ENCODE measurements at regions not wholly inside any gene's neighbourhood (a gene's known extent, or its start where the extent isn't known, plus 50 kb on each side); places are given as distances from the start of the nearest gene placed in this dataset.
A peak's percentile ranks its signal among the peaks of the same experiment; 100 is the strongest.
"Not testable (repeated sequence)": the region's sequence is repeated elsewhere in the genome, so short reads cannot be mapped to it uniquely, and the experiment has no call there.

GRCh38 chr16:29227751-29228663 is 178.5 kb downstream of the NPIPB11 start:
- not testable (repeated sequence) for H3K27ac ChIP-seq, H3K27me3 ChIP-seq, H3K9me3 ChIP-seq, H3K4me3 ChIP-seq, H3K36me3 ChIP-seq
- 73% methylated on average over 5 of the region's 20 CpGs; no CpG with 5 or more reads in 1 of the 2 donors for WGBS, 2 donors (ENCODE audit: low coverage in 1 of 2)
- H3K4me1 ChIP-seq = peaks cover 0 to 20% (median 0%) of the 10 kb centered on the region in 3 donors
- TF ChIP-seq CTCF (IDR thresholded peaks at IDR 0.05) = peak in 2 of 4 experiments; percentile 64 to 66
- peak; percentile 84 for ATAC-seq

- H3K36me3 ChIP-seq = no peaks in the 10 kb centered on the region
- no peaks in the 10 kb centered on the region for H3K9me3 ChIP-seq
- peaks cover 0 to 23% (median 0%) of the 10 kb centered on the region in 3 donors for H3K4me1 ChIP-seq
- H3K27me3 ChIP-seq = no peaks in the 10 kb centered on the region
- no peak for TF ChIP-seq EP300 (IDR thresholded peaks at IDR 0.05)
- no peak for TF ChIP-seq CTCF (IDR thresholded peaks at IDR 0.05)
- no peak for TF ChIP-seq POLR2AphosphoS5 (IDR thresholded peaks at IDR 0.05)
- TF ChIP-seq POLR2A (IDR thresholded peaks at IDR 0.05) = no peak
- H3K4me3 ChIP-seq = no peak overlapping the region
- H3K27ac ChIP-seq = no peak overlapping the region
- no peak for ATAC-seq
- 0 to 50% methylated on average over 1 to 2 of the region's 13 CpGs for WGBS, 2 donors (ENCODE audit: low coverage in 1 of 2)
These were observed 179.7 kb downstream of the NPIPB11 start for GRCh38 chr16:29226782-29227181.

GRCh38 chr16:29224675-29225074 is 181.8 kb downstream of the NPIPB11 start:
- not testable (repeated sequence) for ATAC-seq, H3K9me3 ChIP-seq, H3K27me3 ChIP-seq, H3K4me3 ChIP-seq, H3K36me3 ChIP-seq, H3K27ac ChIP-seq
- H3K4me1 ChIP-seq = peaks cover 0 to 26% (median 0%) of the 10 kb centered on the region in 3 donors
- WGBS, 2 donors (ENCODE audit: low coverage in 1 of 2) = 73 to 83% methylated on average over 2 of the region's 4 CpGs

DNA sequence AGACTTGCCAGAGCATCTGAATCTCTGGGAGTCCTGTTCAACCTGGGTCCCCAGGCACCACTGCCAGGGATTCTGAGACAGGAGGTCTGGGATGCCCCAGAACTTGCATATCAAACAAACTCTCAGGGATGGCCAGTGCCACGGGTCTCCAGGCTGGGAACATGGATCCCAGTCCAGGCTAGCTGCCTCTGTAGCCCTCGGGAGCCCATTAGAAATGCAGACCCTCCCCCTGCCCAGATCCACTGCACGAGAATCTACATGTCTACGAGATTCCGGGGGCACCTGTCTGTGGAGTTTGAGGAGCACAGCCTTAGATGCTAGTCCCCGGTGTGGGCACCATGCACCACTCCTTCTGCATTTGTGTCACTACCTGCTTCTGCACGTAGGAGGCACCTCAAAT is 183.9 kb downstream of the NPIPB11 start:
- H3K9me3 ChIP-seq, H3K27ac ChIP-seq: not testable (repeated sequence)

DNA sequence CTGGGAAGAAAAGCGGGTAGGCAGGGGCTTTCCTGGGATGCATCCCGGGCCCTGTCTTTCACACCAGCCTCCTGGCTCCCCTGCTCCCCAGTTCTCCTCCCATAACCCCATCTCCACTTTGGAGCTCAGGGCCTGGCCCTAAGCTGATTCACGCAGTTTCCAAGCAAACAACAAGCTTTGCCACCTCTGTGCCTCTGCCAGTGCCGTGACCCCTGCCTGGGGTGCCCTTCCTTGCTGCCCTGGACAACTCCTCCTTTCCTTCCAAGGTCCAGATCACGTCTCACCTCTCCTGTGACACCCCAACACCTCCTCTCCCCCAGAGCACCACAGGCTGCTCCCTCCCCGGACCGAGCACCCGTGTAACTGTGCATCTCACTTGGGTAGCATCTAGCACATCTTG is 184.5 kb downstream of the NPIPB11 start:
- H3K36me3 ChIP-seq, H3K4me3 ChIP-seq, H3K9me3 ChIP-seq, ATAC-seq, H3K27me3 ChIP-seq, H3K27ac ChIP-seq: not testable (repeated sequence)
- 93 to 100% methylated on average over 2 to 6 of the region's 8 CpGs for WGBS, 2 donors (ENCODE audit: low coverage in 1 of 2)
- peaks cover 0 to 21% (median 0%) of the 10 kb centered on the region in 3 donors for H3K4me1 ChIP-seq

More for the DNA sequence above, 183.9 kb downstream of the NPIPB11 start:
- not testable (repeated sequence) for H3K4me3 ChIP-seq, H3K27me3 ChIP-seq, ATAC-seq, H3K36me3 ChIP-seq
- H3K4me1 ChIP-seq = peaks cover 0 to 21% (median 0%) of the 10 kb centered on the region in 3 donors
- WGBS, 2 donors (ENCODE audit: low coverage in 1 of 2) = no CpG with 5 or more reads among the region's 7 CpGs

DNA sequence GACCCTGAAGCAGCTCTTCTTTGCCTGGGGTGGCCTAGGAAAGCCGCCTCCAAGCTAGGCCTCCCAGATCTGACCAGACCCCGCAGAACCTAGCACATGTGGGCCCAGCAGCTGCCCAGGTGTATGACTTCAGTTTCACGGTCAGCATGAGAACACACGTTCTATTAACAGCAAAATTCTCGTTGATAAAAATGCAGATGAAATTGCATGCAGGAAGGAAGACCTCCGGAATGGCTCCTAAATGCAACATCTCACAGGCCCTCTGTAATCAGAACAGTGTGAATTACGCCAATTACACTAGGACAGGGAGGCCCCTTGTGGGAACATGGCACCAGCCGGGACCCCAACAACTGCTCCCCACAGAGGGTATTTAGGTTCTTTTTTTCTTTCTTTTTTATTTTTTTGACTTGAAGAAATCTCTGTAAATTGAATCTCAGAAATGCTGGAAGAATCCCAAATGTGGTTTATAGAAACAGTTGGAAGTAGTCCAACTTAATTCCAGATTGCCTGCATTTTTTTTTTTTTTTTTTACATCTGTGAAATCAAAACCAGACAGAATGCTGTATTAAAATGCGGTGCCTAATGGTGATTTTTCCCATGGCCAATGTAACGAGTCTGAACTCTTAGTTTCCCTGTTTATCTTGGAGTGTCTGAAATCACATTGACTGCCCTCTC is 185.1 kb downstream of the NPIPB11 start:
- WGBS, 2 donors (ENCODE audit: low coverage in 1 of 2) = 56 to 64% methylated on average over 6 to 8 of the region's 10 CpGs
- not testable (repeated sequence) for H3K27me3 ChIP-seq, H3K36me3 ChIP-seq, ATAC-seq, H3K9me3 ChIP-seq, H3K4me3 ChIP-seq
- Histone ChIP-seq H3K4me1 (peaks cover 0 to 21% (median 0%) of the 10 kb centered on the region in 3 donors), H3K27ac (peak overlapping the region in 2 of 4 donors; percentile 57 to 76)

DNA sequence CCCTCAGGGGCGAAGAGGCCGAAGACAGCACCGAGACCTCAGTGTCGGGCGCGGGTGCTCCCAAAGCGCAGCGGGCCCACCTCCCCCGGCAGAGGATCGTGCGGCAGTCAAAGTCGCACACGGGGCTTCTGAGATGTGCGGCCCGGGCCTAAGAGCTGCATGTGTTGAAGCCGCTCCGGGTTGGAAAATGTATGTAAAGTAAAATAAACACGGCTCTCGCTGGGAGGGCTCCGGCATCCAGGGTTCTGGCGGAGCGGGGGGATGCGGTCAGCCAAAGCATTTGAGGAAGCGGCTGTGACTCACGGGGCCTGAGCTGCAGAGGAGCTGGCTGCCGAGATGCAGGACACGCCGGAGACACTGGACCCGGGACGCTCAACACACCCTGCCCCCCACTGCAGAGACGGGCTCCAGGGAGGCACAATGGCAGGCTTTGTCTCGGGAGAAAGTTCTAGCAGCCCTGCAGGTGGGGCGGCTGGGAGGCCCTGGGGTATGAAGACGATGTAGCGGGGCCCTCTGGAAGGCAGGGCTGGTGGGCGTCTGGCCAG is 185.8 kb downstream of the NPIPB11 start:
- H3K9me3 ChIP-seq, H3K27me3 ChIP-seq, H3K36me3 ChIP-seq: not testable (repeated sequence)
- Histone ChIP-seq H3K4me3 (peak overlapping the region in 1 of 2 donors; percentile 26), H3K4me1 (peaks cover 0 to 21% (median 0%) of the 10 kb centered on the region in 3 donors), H3K27ac (peak overlapping the region in 3 of 4 donors; percentile 57 to 76 (median 63))
- WGBS, 2 donors (ENCODE audit: low coverage in 1 of 2) = no CpG with 5 or more reads among the region's 36 CpGs
- peak; percentile 66 for ATAC-seq
